Neural cell (in vitro differentiated cells): ENCODE measurements at regions not wholly inside any gene's neighbourhood (a gene's known extent, or its start where the extent isn't known, plus 50 kb on each side); places are given as distances from the start of the nearest gene placed in this dataset.

Experiments used
- H2AFZ ChIP-seq: fragments of 200-600, 300-800 bp; sonication (generic), shearing (Covaris generic); 2 replicates; pipeline ENCODE4 v1.6.0; 2014; ENCODE audit warnings: low read depth, mild to moderate bottlenecking, antibody characterized with exemption, low read length, moderate library complexity
- H3F3A ChIP-seq: fragments of 200-600 bp; shearing (Covaris generic); 2 replicates; pipeline ENCODE4 v1.6.1; 2016; ENCODE audit warnings: mild to moderate bottlenecking, moderate library complexity, mixed read lengths, antibody characterized with exemption, low read length; ENCODE audit not compliant: insufficient read depth, poor library complexity, severe bottlenecking
- H3K27ac ChIP-seq: fragments of 200-600, 300-800 bp; sonication (generic), shearing (Covaris generic); 2 replicates; pipeline ENCODE4 v1.5.1; 2014; ENCODE audit warnings: mild to moderate bottlenecking, low read length, moderate library complexity
- H3K27me3 ChIP-seq: fragments of 300-800, 200-600 bp; sonication (generic), shearing (Covaris generic); 2 replicates; pipeline ENCODE4 v1.6.0; 2014; ENCODE audit warnings: mild to moderate bottlenecking, low read depth, low read length, moderate library complexity; ENCODE audit not compliant: insufficient read depth
- H3K36me3 ChIP-seq: fragments of 300-800, 200-600 bp; sonication (generic), shearing (Covaris generic); 2 replicates; pipeline ENCODE4 v1.5.1; 2014; ENCODE audit warnings: mild to moderate bottlenecking, antibody characterized with exemption, low read length, moderate library complexity; ENCODE audit not compliant: insufficient read depth
- H3K4me2 ChIP-seq: fragments of 300-800, 200-600 bp; sonication (generic), shearing (Covaris generic); 2 replicates; pipeline ENCODE4 v1.6.0; 2014; ENCODE audit warnings: mild to moderate bottlenecking, low read length
- H3K4me3 ChIP-seq: fragments of 300-800, 200-600 bp; sonication (generic), shearing (Covaris generic); 2 replicates; pipeline ENCODE4 v1.5.1; 2014; ENCODE audit warnings: mild to moderate bottlenecking, low read length, moderate library complexity
- H3K79me2 ChIP-seq: fragments of 200-600 bp; shearing (Covaris generic); replicated peaks from 2 replicates; pipeline ENCODE4 v1.6.0; 2014; ENCODE audit warnings: mild to moderate bottlenecking, low read length, moderate library complexity; ENCODE audit not compliant: insufficient read depth
- H3K9ac ChIP-seq: fragments of 300-800, 200-600 bp; sonication (generic), shearing (Covaris generic); 2 replicates; pipeline ENCODE4 v1.6.1; 2016; ENCODE audit warnings: mild to moderate bottlenecking, low read length, mixed read lengths
- H3K9me2 ChIP-seq: fragments of 200-600 bp; shearing (Covaris generic); 2 replicates; pipeline ENCODE4 v1.6.1; 2016; ENCODE audit warnings: mild to moderate bottlenecking, low read length, mixed read lengths; ENCODE audit not compliant: insufficient read depth
- H3K9me3 ChIP-seq: fragments of 200-600, 300-800 bp; sonication (generic), shearing (Covaris generic); 2 replicates; pipeline ENCODE4 v1.6.1; 2016; ENCODE audit warnings: mild to moderate bottlenecking, mixed run types, low read length, moderate library complexity, mixed read lengths
- H4K20me1 ChIP-seq: fragments of 200-600 bp; shearing (Covaris generic); 2 replicates; pipeline ENCODE4 v1.6.1; 2016; ENCODE audit warnings: mild to moderate bottlenecking, mixed run types; ENCODE audit not compliant: insufficient read depth
- CTCF ChIP-seq: fragments of 450-650 bp; IDR thresholded peaks from 2 replicates; pipeline ENCODE4 v1.5.1; 2014; ENCODE audit warnings: antibody characterized with exemption, mild to moderate bottlenecking, moderate library complexity; ENCODE audit not compliant: poor library complexity, severe bottlenecking
- EP300 ChIP-seq: fragments of 450-650 bp; conservative IDR thresholded peaks from 2 replicates; pipeline ENCODE4 v1.6.1; 2014; ENCODE audit warnings: antibody characterized with exemption, mild to moderate bottlenecking, moderate library complexity; ENCODE audit not compliant: poor library complexity, severe bottlenecking
- EZH2 ChIP-seq: fragments of 200-600, 300-800 bp; shearing (Covaris generic), sonication (generic); IDR thresholded peaks from 2 replicates; pipeline ENCODE4 v1.6.1; 2014; ENCODE audit warnings: antibody characterized with exemption, low read length, borderline replicate concordance, mild to moderate bottlenecking; ENCODE audit not compliant: insufficient read depth, poor library complexity, severe bottlenecking
- MXI1 ChIP-seq: fragments of 450-650 bp; conservative IDR thresholded peaks from 2 replicates; pipeline ENCODE4 v1.6.1; 2014; ENCODE audit warnings: antibody characterized with exemption, mild to moderate bottlenecking; ENCODE audit not compliant: poor library complexity, severe bottlenecking
- POLR2AphosphoS5 ChIP-seq: IDR thresholded peaks from 2 replicates; pipeline ENCODE4 v1.6.1; 2012
- RAD21 ChIP-seq: fragments of 450-650 bp; conservative IDR thresholded peaks from 2 replicates; pipeline ENCODE4 v1.6.1; 2014; ENCODE audit warnings: antibody characterized with exemption, mild to moderate bottlenecking, moderate library complexity
- REST ChIP-seq: IDR thresholded peaks from 2 replicates; pipeline ENCODE4 v1.6.1; 2012; ENCODE audit warnings: borderline replicate concordance
- SMC3 ChIP-seq: fragments of 450-650 bp; conservative IDR thresholded peaks from 2 replicates; pipeline ENCODE4 v1.6.1; 2014; ENCODE audit warnings: antibody characterized with exemption, mild to moderate bottlenecking, moderate library complexity; ENCODE audit not compliant: poor library complexity
- TAF1 ChIP-seq: IDR thresholded peaks from 2 replicates; pipeline ENCODE4 v1.6.1; 2012; ENCODE audit warnings: low read depth

- no peak overlapping the region for H3K4me2 ChIP-seq
- no peaks in the 10 kb centered on the region for H3K9me3 ChIP-seq
- H3K4me3 ChIP-seq, result no peak overlapping the region
- H3K9me2 ChIP-seq, result no peaks in the 10 kb centered on the region
- H2AFZ ChIP-seq, result no peak overlapping the region
- H3F3A ChIP-seq, result no peaks in the 10 kb centered on the region
- no peaks in the 10 kb centered on the region for H3K79me2 ChIP-seq
- TF ChIP-seq EZH2 (no peak), CTCF (no peak), RAD21 (no peak), EP300 (no peak), SMC3 (no peak), REST (no peak), MXI1 (no peak), POLR2AphosphoS5 (no peak), TAF1 (no peak)
- H4K20me1 ChIP-seq, result no peaks in the 10 kb centered on the region
- H3K27me3 ChIP-seq, result no peaks in the 10 kb centered on the region
- no peak overlapping the region for H3K27ac ChIP-seq
- no peaks in the 10 kb centered on the region for H3K36me3 ChIP-seq
- H3K9ac ChIP-seq, result no peak overlapping the region
These were observed 344.8 kb upstream of the MAGEC2 start for GRCh38 chrX:142549923-142550322.

DNA sequence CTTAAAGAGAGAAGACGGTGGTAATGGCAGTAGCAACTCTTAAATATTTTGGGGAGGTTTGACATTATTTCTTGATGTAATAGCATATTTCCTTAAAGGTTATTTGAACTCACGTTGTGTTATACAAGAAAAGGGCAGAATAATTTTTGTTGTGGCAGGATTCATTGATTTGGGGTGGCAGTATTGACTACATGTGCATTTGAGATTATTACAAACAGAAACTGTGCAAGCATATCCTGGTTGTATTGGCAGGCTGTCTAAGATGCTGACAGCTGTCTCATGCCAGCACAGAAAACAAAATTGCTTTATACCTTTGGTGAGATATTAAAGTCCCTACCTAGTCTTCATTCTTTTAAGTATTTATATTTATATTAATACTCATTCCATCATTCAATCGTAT is 300.7 kb upstream of the MAGEC2 start:
- H3K9me2 ChIP-seq, result no peaks in the 10 kb centered on the region
- H3K27me3 ChIP-seq, result no peaks in the 10 kb centered on the region
- no peak overlapping the region for H3K4me3 ChIP-seq
- H3K9me3 ChIP-seq, result no peaks in the 10 kb centered on the region
- no peaks in the 10 kb centered on the region for H3K79me2 ChIP-seq
- H3F3A ChIP-seq, result no peaks in the 10 kb centered on the region
- H3K27ac ChIP-seq, result no peak overlapping the region
- no peak overlapping the region for H2AFZ ChIP-seq
- TF ChIP-seq POLR2AphosphoS5 (peak; percentile 60), EP300 (peak; percentile 66), MXI1 (no peak)
- no peaks in the 10 kb centered on the region for H4K20me1 ChIP-seq
- H3K4me2 ChIP-seq, result no peak overlapping the region
- H3K9ac ChIP-seq, result no peak overlapping the region
- H3K36me3 ChIP-seq, result no peaks in the 10 kb centered on the region
